Mesendoderm (in vitro differentiated cells): ENCODE measurements at regions not wholly inside any gene's neighbourhood (a gene's known extent, or its start where the extent isn't known, plus 50 kb on each side); places are given as distances from the start of the nearest gene placed in this dataset.
"Not testable (repeated sequence)": the region's sequence is repeated elsewhere in the genome, so short reads cannot be mapped to it uniquely, and the experiment has no call there.

Experiments used
- DNase-seq: peaks from one replicate; pipeline ENCODE4 v3.0.0; 2013
- H2AK5ac ChIP-seq: 2 replicates; pipeline ENCODE4 v1.6.1; 2013; ENCODE audit warnings: low read length, inconsistent platforms
- H2BK120ac ChIP-seq: 2 replicates; pipeline ENCODE4 v1.6.1; 2013; ENCODE audit warnings: low read depth, mild to moderate bottlenecking, low read length, moderate library complexity, mixed read lengths
- H2BK15ac ChIP-seq: replicated peaks from 2 replicates; pipeline ENCODE4 v1.6.1; 2013; ENCODE audit warnings: low read depth, mild to moderate bottlenecking, moderate library complexity
- H2BK5ac ChIP-seq: 2 replicates; pipeline ENCODE4 v1.6.1; 2013; ENCODE audit warnings: low read length, inconsistent platforms
- H3K18ac ChIP-seq: 2 replicates; pipeline ENCODE4 v1.6.1; 2013; ENCODE audit warnings: mild to moderate bottlenecking, low read length, mixed read lengths
- H3K23ac ChIP-seq: one replicate; pipeline ENCODE4 v1.6.1; 2013; ENCODE audit warnings: low read length
- H3K27ac ChIP-seq: 2 replicates; pipeline ENCODE4 v1.5.1; 2013; ENCODE audit warnings: low read depth, mild to moderate bottlenecking, inconsistent platforms, low read length, moderate library complexity
- H3K27me3 ChIP-seq: 2 replicates; pipeline ENCODE4 v1.6.1; 2013; ENCODE audit warnings: low read length, control low read depth, mild to moderate bottlenecking, inconsistent platforms; ENCODE audit not compliant: insufficient read depth, poor library complexity
- H3K36me3 ChIP-seq: 2 replicates; pipeline ENCODE4 v1.6.1; 2013; ENCODE audit warnings: low read length, inconsistent platforms; ENCODE audit not compliant: control insufficient read depth, insufficient read depth
- H3K4ac ChIP-seq: one replicate; pipeline ENCODE4 v1.6.1; 2013; ENCODE audit warnings: low read depth, mild to moderate bottlenecking, low read length, moderate library complexity
- H3K4me1 ChIP-seq: 2 replicates; pipeline ENCODE4 v1.6.1; 2013; ENCODE audit warnings: low read depth, low read length, inconsistent platforms; ENCODE audit not compliant: control insufficient read depth
- H3K4me2 ChIP-seq: 2 replicates; pipeline ENCODE4 v1.6.1; 2013; ENCODE audit warnings: low read length
- H3K4me3 ChIP-seq: 2 replicates; pipeline ENCODE4 v1.5.1; 2013; ENCODE audit warnings: mild to moderate bottlenecking, low read length
- H3K56ac ChIP-seq: one replicate; pipeline ENCODE4 v1.6.1; 2013; ENCODE audit warnings: low read length
- H3K79me1 ChIP-seq: 2 replicates; pipeline ENCODE4 v1.6.1; 2013; ENCODE audit warnings: low read length, inconsistent platforms
- H3K79me2 ChIP-seq: 2 replicates; pipeline ENCODE4 v1.6.1; 2013; ENCODE audit warnings: mild to moderate bottlenecking, low read length; ENCODE audit not compliant: control insufficient read depth, insufficient read depth
- H3K9ac ChIP-seq: 2 replicates; pipeline ENCODE4 v1.6.1; 2013; ENCODE audit warnings: low read length, inconsistent platforms
- H4K5ac ChIP-seq: one replicate; pipeline ENCODE4 v1.6.1; 2013; ENCODE audit warnings: low read length
- H4K8ac ChIP-seq: one replicate; pipeline ENCODE4 v1.6.1; 2013; ENCODE audit warnings: low read depth, mild to moderate bottlenecking, control low read depth, low read length, moderate library complexity
- WGBS: extraction: QIAGEN DNeasy Blood & Tissue Kit; methylation state at CpG from one replicate; pipeline ENCODE4 v1.1.7; 2013; ENCODE audit warnings: low lambda C conversion rate, missing lambda C conversion rate; ENCODE audit not compliant: insufficient coverage; ENCODE audit errors: extremely low coverage; 5-methylcytosine and 5-hydroxymethylcytosine counted together

- H3K4me2 ChIP-seq, H2BK5ac ChIP-seq, H3K36me3 ChIP-seq, H3K23ac ChIP-seq, H3K27me3 ChIP-seq, H3K4me1 ChIP-seq, H2AK5ac ChIP-seq, DNase-seq, H3K4ac ChIP-seq, H3K79me2 ChIP-seq, H4K8ac ChIP-seq, H3K4me3 ChIP-seq, H2BK120ac ChIP-seq, H4K5ac ChIP-seq, H3K56ac ChIP-seq, H2BK15ac ChIP-seq, H3K27ac ChIP-seq, H3K9ac ChIP-seq, H3K79me1 ChIP-seq, H3K18ac ChIP-seq: not testable (repeated sequence)
- no CpG with 5 or more reads among the region's 10 CpGs for WGBS
These were observed 75.5 kb upstream of the GRIN2A start for GRCh38 chr16:10257642-10258251.

- H2BK120ac ChIP-seq, H3K27ac ChIP-seq, H4K8ac ChIP-seq, H4K5ac ChIP-seq, H2BK5ac ChIP-seq, H2BK15ac ChIP-seq, H3K79me2 ChIP-seq, H3K56ac ChIP-seq, H3K9ac ChIP-seq, H3K36me3 ChIP-seq, H3K4me1 ChIP-seq, H3K79me1 ChIP-seq, H3K23ac ChIP-seq, DNase-seq, H2AK5ac ChIP-seq, H3K4me2 ChIP-seq, H3K4me3 ChIP-seq, H3K4ac ChIP-seq, H3K27me3 ChIP-seq: not testable (repeated sequence)
- WGBS: no CpG with 5 or more reads among the region's 10 CpGs
- peak overlapping the region; percentile 65 for H3K18ac ChIP-seq
These were observed 76.8 kb upstream of the GRIN2A start for GRCh38 chr16:10258930-10259603.

GRCh38 chr16:10261077-10261476, 78.8 kb upstream of the GRIN2A start:
- no peaks in the 10 kb centered on the region for H3K4me1 ChIP-seq
- H3K79me2 ChIP-seq: no peaks in the 10 kb centered on the region
- no peak overlapping the region for H3K27ac ChIP-seq
- no peak overlapping the region for H3K23ac ChIP-seq
- H3K79me1 ChIP-seq: no peaks in the 10 kb centered on the region
- H3K18ac ChIP-seq: no peak overlapping the region
- no peak overlapping the region for H2BK120ac ChIP-seq
- no peak overlapping the region for H4K5ac ChIP-seq
- H2AK5ac ChIP-seq: no peak overlapping the region
- no peaks in the 10 kb centered on the region for H3K27me3 ChIP-seq
- no peaks in the 10 kb centered on the region for H3K36me3 ChIP-seq
- no peak overlapping the region for H3K4me3 ChIP-seq
- H3K4me2 ChIP-seq: no peak overlapping the region
- H3K9ac ChIP-seq: no peak overlapping the region
- H3K4ac ChIP-seq: no peak overlapping the region
- no peak overlapping the region for H3K56ac ChIP-seq
- no peak overlapping the region for H2BK15ac ChIP-seq
- DNase-seq: no peak
- no CpG with 5 or more reads among the region's 11 CpGs for WGBS
- H4K8ac ChIP-seq: no peak overlapping the region
- no peak overlapping the region for H2BK5ac ChIP-seq

- DNase-seq: peak; percentile 47
- not testable (repeated sequence) for H3K4me1 ChIP-seq, H3K9ac ChIP-seq, H3K56ac ChIP-seq, H3K36me3 ChIP-seq, H4K5ac ChIP-seq, H3K27ac ChIP-seq, H3K23ac ChIP-seq, H2AK5ac ChIP-seq, H3K18ac ChIP-seq, H3K4me3 ChIP-seq, H3K27me3 ChIP-seq, H3K4me2 ChIP-seq, H3K79me1 ChIP-seq, H2BK5ac ChIP-seq, H2BK15ac ChIP-seq, H3K79me2 ChIP-seq, H4K8ac ChIP-seq, H3K4ac ChIP-seq, H2BK120ac ChIP-seq
- WGBS: no CpG with 5 or more reads among the region's 6 CpGs
These were observed 79.3 kb upstream of the GRIN2A start for GRCh38 chr16:10261526-10261925.

GRCh38 chr16:10262377-10263132, 80.3 kb upstream of the GRIN2A start:
- no peak overlapping the region for H3K9ac ChIP-seq
- no peak overlapping the region for H2BK5ac ChIP-seq
- no peak for DNase-seq
- no peak overlapping the region for H2AK5ac ChIP-seq
- H2BK120ac ChIP-seq: no peak overlapping the region
- H2BK15ac ChIP-seq: no peak overlapping the region
- no peak overlapping the region for H3K27ac ChIP-seq
- no peaks in the 10 kb centered on the region for H3K36me3 ChIP-seq
- H3K79me2 ChIP-seq: no peaks in the 10 kb centered on the region
- no peaks in the 10 kb centered on the region for H3K79me1 ChIP-seq
- no peak overlapping the region for H3K4me2 ChIP-seq
- no peak overlapping the region for H4K8ac ChIP-seq
- H3K23ac ChIP-seq: no peak overlapping the region
- no peak overlapping the region for H3K18ac ChIP-seq
- H3K56ac ChIP-seq: no peak overlapping the region
- no peak overlapping the region for H3K4me3 ChIP-seq
- no CpG with 5 or more reads among the region's 7 CpGs for WGBS
- no peaks in the 10 kb centered on the region for H3K27me3 ChIP-seq
- H4K5ac ChIP-seq: no peak overlapping the region
- no peak overlapping the region for H3K4ac ChIP-seq
- no peaks in the 10 kb centered on the region for H3K4me1 ChIP-seq
